ENCODE measurements at regions not wholly inside any gene's neighbourhood (a gene's known extent, or its start where the extent isn't known, plus 50 kb on each side); places are given as distances from the start of the nearest gene placed in this dataset.
"Not testable (repeated sequence)": the region's sequence is repeated elsewhere in the genome, so short reads cannot be mapped to it uniquely, and the experiment has no call there.

- DNase-seq: peak; percentile 14
Observed at GRCh38 chr20:22691369-22692118, 107.2 kb upstream of the FOXA2 start.

- DNase-seq: no peak
Observed at GRCh38 chr20:22692119-22692475, 107.7 kb upstream of the FOXA2 start.

- DNase-seq: not testable (repeated sequence)
Observed at GRCh38 chr20:22692620-22693019, 108.2 kb upstream of the FOXA2 start.

- no peak for DNase-seq
Observed at GRCh38 chr20:22696759-22697158, 112.4 kb upstream of the FOXA2 start.

- DNase-seq: no peak
Observed at GRCh38 chr20:22698259-22698842, 114.0 kb upstream of the FOXA2 start.

- DNase-seq: no peak
Observed at GRCh38 chr20:22699396-22699795, 115.0 kb upstream of the FOXA2 start.

GRCh38 chr20:22700367-22700766 lies 116.0 kb upstream of the FOXA2 start:
- no peak for DNase-seq

GRCh38 chr20:22701679-22702308 lies 117.4 kb upstream of the FOXA2 start:
- no peak for DNase-seq

- DNase-seq: no peak
Observed at GRCh38 chr20:22703843-22704242, 119.5 kb upstream of the FOXA2 start.

GRCh38 chr20:22711971-22712755 lies 127.8 kb upstream of the FOXA2 start:
- no peak for DNase-seq

GRCh38 chr20:22716821-22717351 lies 132.5 kb upstream of the FOXA2 start:
- DNase-seq: no peak

- no peak for DNase-seq
Observed at GRCh38 chr20:22717466-22717865, 133.1 kb upstream of the FOXA2 start.

- DNase-seq: no peak
Observed at GRCh38 chr20:22719167-22719591, 134.8 kb upstream of the FOXA2 start.

GRCh38 chr20:22720206-22720605 lies 135.8 kb upstream of the FOXA2 start:
- no peak for DNase-seq

GRCh38 chr20:22722811-22723210 lies 138.4 kb upstream of the FOXA2 start:
- DNase-seq: no peak

- no peak for DNase-seq
Observed at GRCh38 chr20:22723659-22724058, 139.3 kb upstream of the FOXA2 start.

GRCh38 chr20:22728146-22728745 lies 143.9 kb upstream of the FOXA2 start:
- DNase-seq: no peak

GRCh38 chr20:22729180-22729579 lies 144.8 kb upstream of the FOXA2 start:
- DNase-seq: no peak

GRCh38 chr20:22729616-22730236 lies 145.4 kb upstream of the FOXA2 start:
- DNase-seq: no peak

GRCh38 chr20:22732751-22733150 lies 148.4 kb upstream of the FOXA2 start:
- DNase-seq: no peak

GRCh38 chr20:22734946-22735647 lies 150.7 kb upstream of the FOXA2 start:
- not testable (repeated sequence) for DNase-seq

- no peak for DNase-seq
Observed at GRCh38 chr20:22740829-22741228, 156.5 kb upstream of the FOXA2 start.

Measured in activated CD4-positive, alpha-beta T cell treated with anti-CD3 and anti-CD28 coated beads for 1 hour (primary cell).